ENCODE measurements at regions not wholly inside any gene's neighbourhood (a gene's known extent, or its start where the extent isn't known, plus 50 kb on each side); places are given as distances from the start of the nearest gene placed in this dataset.

GRCh38 chr9:90256345-90256744, 386.3 kb downstream of the DIRAS2 start:
- intact Hi-C loops (cut with micrococcal nuclease; ENCODE audit: unreplicated experiment) = loop anchor here (10.0 kb wide), 1 partner anchor 178 kb away; no protein-coding TSS in a partner anchor
- Histone ChIP-seq H3K4me1 (ENCODE audit: control insufficient read depth, insufficient read depth, low read length) (peaks cover 4% of the 10 kb centered on the region; the same call in 1 of the 2 replicates), H3K4me2 (ENCODE audit: control insufficient read depth, insufficient read depth) (no peak overlapping the region), H3K4me3 (no peak overlapping the region), H2AFZ (ENCODE audit: control insufficient read depth, low read depth, low read length) (no peak overlapping the region), H3K27me3 (replicated peaks in 1 of 2; ENCODE audit: control insufficient read depth in 2 of 2, insufficient read depth in 2 of 2, low read length in 1 of 2) (no peaks in the 10 kb centered on the region; a peak in 1 of 4 replicates), H3K36me3 (ENCODE audit: control insufficient read depth in 2 of 2, insufficient read depth in 2 of 2, low read length in 1 of 2) (no peaks in the 10 kb centered on the region), H3K27ac (ENCODE audit: control insufficient read depth, insufficient read depth) (no peak overlapping the region), H3K79me2 (ENCODE audit: control insufficient read depth, insufficient read depth, low read length) (no peaks in the 10 kb centered on the region), H4K20me1 (ENCODE audit: control insufficient read depth, insufficient read depth) (no peaks in the 10 kb centered on the region), H3K9me3 (replicated peaks; ENCODE audit: control insufficient read depth, insufficient read depth, low read length) (no peaks in the 10 kb centered on the region; the same call in 2 of the 3 replicates), H3K9ac (ENCODE audit: control insufficient read depth, insufficient read depth, low read length) (no peak overlapping the region)
- DNase-seq (ENCODE audit: low read depth, low spot score) (no peak), ATAC-seq (no peak), FAIRE-seq (no peak)
- WGBS (ENCODE audit: insufficient coverage, insufficient replicate concordance, low lambda C conversion rate, missing lambda C conversion rate) = 10% methylated on average over 2 of the region's 2 CpGs
- BruUV-seq (replicated peaks) = no TSS peak
- in situ Hi-C loops (cut with MboI) = no loop called here
- RAD21 ChIA-PET (ENCODE audit: unreplicated experiment) = no interaction called here
- POLR2A ChIA-PET = no interaction called here
- CTCF ChIA-PET = no interaction called here
- TF ChIP-seq BCL11A (IDR thresholded peaks at IDR 0.05; ENCODE audit: low read depth, low read length) = no peak
- TF ChIP-seq POU2F2 (IDR thresholded peaks at IDR 0.05; ENCODE audit: borderline replicate concordance, low read depth, low read length) = no peak
- TF ChIP-seq MAX (IDR thresholded peaks at IDR 0.05; ENCODE audit: low read depth, low read length) = no peak
- TF ChIP-seq SUZ12 (IDR thresholded peaks at IDR 0.05; ENCODE audit: unreplicated experiment) = no peak
- no peak for TF ChIP-seq PKNOX1 (IDR thresholded peaks at IDR 0.05)
- TF ChIP-seq ZBTB33 (IDR thresholded peaks at IDR 0.05) = no peak
- no peak for TF ChIP-seq SUPT20H (IDR thresholded peaks at IDR 0.05; ENCODE audit: borderline replicate concordance, control insufficient read depth, low read depth, low read length)
- TF ChIP-seq CBX3 (IDR thresholded peaks at IDR 0.05; ENCODE audit: borderline replicate concordance, low read depth) = no peak
- SMC1A ChIA-PET (ENCODE audit: uncharacterized antibody, unreplicated experiment) = interaction anchor here (1.5 kb wide), 1 partner anchor 31 kb away, joined by 3 read pairs; no protein-coding TSS in a partner anchor
